Fibroblast of lung (primary cell): ENCODE measurements at regions not wholly inside any gene's neighbourhood (a gene's known extent, or its start where the extent isn't known, plus 50 kb on each side); places are given as distances from the start of the nearest gene placed in this dataset.

Source experiments
- DNase-seq, 2 donors: peaks; one replicate each; pipeline versions ENCODE4 v3.0.0 to v3.0.0-alpha.2; 2010; ENCODE audit warnings: low read depth in 2 of 2
- H2AFZ ChIP-seq: 2 replicates; pipeline ENCODE4 v1.5.1; 2012; ENCODE audit warnings: low read length, control low read depth, inconsistent platforms
- H3K27ac ChIP-seq: 2 replicates; pipeline ENCODE4 v1.5.1; 2011; ENCODE audit warnings: low read length, control low read depth; ENCODE audit not compliant: insufficient read depth
- H3K27me3 ChIP-seq: 2 replicates; pipeline ENCODE4 v1.5.1; 2011; ENCODE audit warnings: mild to moderate bottlenecking, low read length; ENCODE audit not compliant: control insufficient read depth, insufficient read depth
- H3K36me3 ChIP-seq: 2 replicates; pipeline ENCODE4 v1.5.1; 2011; ENCODE audit warnings: low read length; ENCODE audit not compliant: control insufficient read depth, insufficient read depth
- H3K4me1 ChIP-seq: 2 replicates; pipeline ENCODE4 v1.5.1; 2011; ENCODE audit warnings: low read length; ENCODE audit not compliant: control insufficient read depth, insufficient read depth; ENCODE audit errors: extremely low read depth
- H3K4me2 ChIP-seq: 2 replicates; pipeline ENCODE4 v1.5.1; 2011; ENCODE audit warnings: low read length, control low read depth; ENCODE audit not compliant: insufficient read depth; ENCODE audit errors: extremely low read depth
- H3K4me3 ChIP-seq, 4 experiments: fragments of 200-600 bp in 1 of 4; sonication (generic) in 1 of 4; replicated peaks in 1 of 4; 2 replicates each; pipeline ENCODE4 v1.5.1; 2011 to 2016; ENCODE audit warnings: low read length in 4 of 4, low read depth in 3 of 4, mild to moderate bottlenecking in 3 of 4, control low read depth in 2 of 4, inconsistent platforms in 1 of 4, mixed read lengths in 1 of 4; ENCODE audit not compliant: insufficient read depth in 1 of 4; ENCODE audit errors: control extremely low read depth in 1 of 4
- H3K79me2 ChIP-seq: 2 replicates; pipeline ENCODE4 v1.5.1; 2012; ENCODE audit warnings: mild to moderate bottlenecking, low read length, inconsistent platforms; ENCODE audit not compliant: control insufficient read depth, insufficient read depth
- H3K9ac ChIP-seq: 2 replicates; pipeline ENCODE4 v1.5.1; 2011; ENCODE audit warnings: mild to moderate bottlenecking, low read length, control low read depth; ENCODE audit not compliant: insufficient read depth
- H3K9me3 ChIP-seq: 2 replicates; pipeline ENCODE4 v1.5.1; 2012; ENCODE audit warnings: low read depth, low read length; ENCODE audit not compliant: control insufficient read depth, insufficient read depth
- H4K20me1 ChIP-seq: 2 replicates; pipeline ENCODE4 v1.5.1; 2011; ENCODE audit warnings: low read length; ENCODE audit not compliant: control insufficient read depth, insufficient read depth; ENCODE audit errors: extremely low read depth
- EZH2 ChIP-seq: IDR thresholded peaks from 2 replicates; pipeline ENCODE4 v1.5.1; 2012; ENCODE audit warnings: low read length, control low read depth, mild to moderate bottlenecking; ENCODE audit errors: missing control alignments
- TF ChIP-seq, protein P1 (sequence below), 2 donors: IDR thresholded peaks in 1 of 2; conservative IDR thresholded peaks in 1 of 2; 1 replicate in 1 of 2; 2 replicates in 1 of 2; pipeline ENCODE4 v1.5.1; 2011 to 2012; ENCODE audit warnings: low read length in 2 of 2, control low read depth in 1 of 2, inconsistent platforms in 1 of 2, low read depth in 1 of 2, mild to moderate bottlenecking in 1 of 2

DNA sequence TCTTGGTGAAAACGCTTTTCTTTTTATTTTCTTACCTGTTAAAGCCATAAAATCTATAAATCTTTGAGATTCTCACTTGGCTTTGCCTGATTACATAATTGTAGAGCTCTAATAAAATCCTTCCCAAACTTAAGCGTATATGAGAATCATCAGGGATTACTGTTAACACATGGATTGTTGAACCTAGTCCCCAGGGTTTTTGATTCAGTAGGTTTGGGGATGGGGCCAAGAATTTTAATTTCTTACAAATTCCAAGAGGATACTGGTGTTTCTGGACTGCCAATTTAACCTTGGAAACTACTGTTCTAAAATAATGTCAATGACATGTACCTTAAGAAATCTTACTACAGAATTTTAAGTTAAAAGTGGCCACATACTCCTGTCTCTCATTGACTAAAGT, 694.2 kb downstream of the BRINP3 start:
- no peaks in the 10 kb centered on the region for H3K27me3 ChIP-seq
- H3K9me3 ChIP-seq = no peaks in the 10 kb centered on the region
- H3K27ac ChIP-seq = no peak overlapping the region
- no peak for DNase-seq
- no peaks in the 10 kb centered on the region for H3K36me3 ChIP-seq
- no peaks in the 10 kb centered on the region for H4K20me1 ChIP-seq
- H2AFZ ChIP-seq = no peak overlapping the region
- H3K79me2 ChIP-seq = no peaks in the 10 kb centered on the region
- H3K4me2 ChIP-seq = no peak overlapping the region
- TF ChIP-seq EZH2 = no peak
- TF ChIP-seq, protein P1, sequence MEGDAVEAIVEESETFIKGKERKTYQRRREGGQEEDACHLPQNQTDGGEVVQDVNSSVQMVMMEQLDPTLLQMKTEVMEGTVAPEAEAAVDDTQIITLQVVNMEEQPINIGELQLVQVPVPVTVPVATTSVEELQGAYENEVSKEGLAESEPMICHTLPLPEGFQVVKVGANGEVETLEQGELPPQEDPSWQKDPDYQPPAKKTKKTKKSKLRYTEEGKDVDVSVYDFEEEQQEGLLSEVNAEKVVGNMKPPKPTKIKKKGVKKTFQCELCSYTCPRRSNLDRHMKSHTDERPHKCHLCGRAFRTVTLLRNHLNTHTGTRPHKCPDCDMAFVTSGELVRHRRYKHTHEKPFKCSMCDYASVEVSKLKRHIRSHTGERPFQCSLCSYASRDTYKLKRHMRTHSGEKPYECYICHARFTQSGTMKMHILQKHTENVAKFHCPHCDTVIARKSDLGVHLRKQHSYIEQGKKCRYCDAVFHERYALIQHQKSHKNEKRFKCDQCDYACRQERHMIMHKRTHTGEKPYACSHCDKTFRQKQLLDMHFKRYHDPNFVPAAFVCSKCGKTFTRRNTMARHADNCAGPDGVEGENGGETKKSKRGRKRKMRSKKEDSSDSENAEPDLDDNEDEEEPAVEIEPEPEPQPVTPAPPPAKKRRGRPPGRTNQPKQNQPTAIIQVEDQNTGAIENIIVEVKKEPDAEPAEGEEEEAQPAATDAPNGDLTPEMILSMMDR (conservative IDR thresholded peaks at IDR 0.05 in 1 of 2, IDR thresholded peaks at IDR 0.05 in 1 of 2; ENCODE audit: low read depth in 1 of 2, low read length in 2 of 2) = no peak
- no peak overlapping the region for H3K9ac ChIP-seq
- no peak overlapping the region for H3K4me3 ChIP-seq
- no peaks in the 10 kb centered on the region for H3K4me1 ChIP-seq

DNA sequence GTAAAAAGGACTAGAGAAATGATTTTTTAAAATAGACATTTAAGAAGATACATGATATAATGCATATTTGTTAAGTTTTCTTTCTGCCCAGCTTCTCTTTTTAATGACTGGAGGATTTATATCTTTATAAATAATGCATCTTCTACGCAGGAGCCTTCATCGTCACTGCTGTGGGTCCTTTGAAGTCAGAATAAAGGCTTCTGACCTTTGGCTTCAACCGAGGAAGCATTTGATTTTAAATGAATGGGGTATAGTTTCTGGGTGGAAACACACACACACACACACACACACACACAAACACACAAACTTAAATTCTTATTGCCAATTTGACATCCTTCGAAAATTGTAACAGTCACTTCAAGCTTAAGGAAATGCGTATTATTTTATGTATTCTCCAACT, 690.9 kb downstream of the BRINP3 start:
- no peak for DNase-seq
- H3K27ac ChIP-seq = no peak overlapping the region
- TF ChIP-seq, protein P1 (conservative IDR thresholded peaks at IDR 0.05 in 1 of 2, IDR thresholded peaks at IDR 0.05 in 1 of 2; ENCODE audit: low read depth in 1 of 2, low read length in 2 of 2) = no peak
- TF ChIP-seq EZH2 = no peak
- no peak overlapping the region for H3K9ac ChIP-seq
- no peaks in the 10 kb centered on the region for H4K20me1 ChIP-seq
- H3K27me3 ChIP-seq = no peaks in the 10 kb centered on the region
- H3K4me2 ChIP-seq = no peak overlapping the region
- no peaks in the 10 kb centered on the region for H3K79me2 ChIP-seq
- H3K4me3 ChIP-seq = peak overlapping the region in 1 of 4 experiments; percentile 41
- no peaks in the 10 kb centered on the region for H3K4me1 ChIP-seq
- no peak overlapping the region for H2AFZ ChIP-seq
- H3K36me3 ChIP-seq = no peaks in the 10 kb centered on the region
- H3K9me3 ChIP-seq = no peaks in the 10 kb centered on the region

DNA sequence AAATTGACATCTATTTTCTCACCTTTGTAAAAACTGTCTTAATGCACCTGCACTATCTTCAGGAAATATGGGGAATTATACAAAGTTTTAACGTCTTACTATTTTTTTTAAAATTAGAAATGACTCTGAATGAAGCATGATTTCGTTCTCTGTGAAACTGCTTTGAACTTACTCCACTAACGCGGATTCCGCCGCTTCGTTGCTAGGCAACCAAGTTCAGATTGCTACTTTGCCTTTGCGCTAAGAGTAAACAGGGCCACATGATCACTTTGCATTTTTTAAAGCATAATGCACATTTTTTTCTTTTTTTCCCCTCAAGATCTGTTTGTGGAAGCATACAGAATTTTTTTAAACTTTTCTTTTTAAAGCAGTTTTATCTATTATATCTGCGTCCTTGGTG, 690.5 kb downstream of the BRINP3 start:
- no peaks in the 10 kb centered on the region for H3K36me3 ChIP-seq
- H3K79me2 ChIP-seq = no peaks in the 10 kb centered on the region
- no peak overlapping the region for H3K4me2 ChIP-seq
- no peaks in the 10 kb centered on the region for H3K27me3 ChIP-seq
- H3K9ac ChIP-seq = no peak overlapping the region
- H3K4me1 ChIP-seq = no peaks in the 10 kb centered on the region
- peak overlapping the region in 1 of 4 experiments; percentile 41 for H3K4me3 ChIP-seq
- H3K9me3 ChIP-seq = no peaks in the 10 kb centered on the region
- H2AFZ ChIP-seq = no peak overlapping the region
- H4K20me1 ChIP-seq = no peaks in the 10 kb centered on the region
- peak; percentile 51 to 55 for DNase-seq
- TF ChIP-seq, protein P1 (conservative IDR thresholded peaks at IDR 0.05 in 1 of 2, IDR thresholded peaks at IDR 0.05 in 1 of 2; ENCODE audit: low read depth in 1 of 2, low read length in 2 of 2) = no peak
- TF ChIP-seq EZH2 = no peak
- H3K27ac ChIP-seq = no peak overlapping the region
